Vagina (tissue), 2 donors: ENCODE measurements at regions not wholly inside any gene's neighbourhood (a gene's known extent, or its start where the extent isn't known, plus 50 kb on each side); places are given as distances from the start of the nearest gene placed in this dataset.

ENCODE experiments used
- DNase-seq, 2 donors: peaks; one replicate each; pipeline ENCODE4 v3.0.0-alpha.2; 2017; ENCODE audit errors: extremely low spot score in 2 of 2
- H3K27ac ChIP-seq: fragments of 200-600 bp; sonication (generic); one replicate; pipeline ENCODE4 v1.5.1; 2019
- H3K27me3 ChIP-seq: fragments of 200-600 bp; sonication (generic); one replicate; pipeline ENCODE4 v1.5.1; 2019
- H3K36me3 ChIP-seq, 2 donors: fragments of 200-600 bp; sonication (generic); one replicate each; pipeline ENCODE4 v1.5.1; 2017 to 2019
- H3K4me1 ChIP-seq: fragments of 200-600 bp; sonication (generic); one replicate; pipeline ENCODE4 v1.5.1; 2019
- H3K4me3 ChIP-seq, 2 donors: fragments of 200-600 bp; sonication (generic); 1 replicate in 1 of 2; 2 replicates in 1 of 2; pipeline ENCODE4 v1.5.1; 2016 to 2019
- H3K9me3 ChIP-seq: fragments of 200-600 bp; sonication (generic); one replicate; pipeline ENCODE4 v1.5.1; 2019
- POLR2A ChIP-seq, 2 donors: fragments of 450-650 bp; IDR thresholded peaks; one replicate each; pipeline ENCODE4 v1.6.1; 2017; ENCODE audit warnings: antibody characterized with exemption in 2 of 2, mild to moderate bottlenecking in 2 of 2, moderate library complexity in 2 of 2
- POLR2AphosphoS5 ChIP-seq, 2 donors: sonication (generic); formaldehyde crosslinking; IDR thresholded peaks; one replicate each; pipeline ENCODE4 v1.9.0; 2017; ENCODE audit warnings: antibody characterized with exemption in 2 of 2, mild to moderate bottlenecking in 2 of 2, low read depth in 1 of 2; ENCODE audit not compliant: insufficient read depth in 1 of 2
- intact Hi-C: fragments of 100-400 bp; cut with DNase I; formaldehyde crosslinking; loops from one replicate; pipeline ENCODE4 v1.15.1; 2023
- TF ChIP-seq, protein P1 (sequence below), 3 experiments: fragments of 450-650 bp in 2 of 3; fragments of 200-600 bp in 1 of 3; sonication (generic) in 1 of 3; IDR thresholded peaks; one replicate each; pipeline ENCODE4 v1.5.1; 2017 to 2019; ENCODE audit warnings: antibody characterized with exemption in 3 of 3, mild to moderate bottlenecking in 2 of 3, moderate library complexity in 2 of 3

DNA sequence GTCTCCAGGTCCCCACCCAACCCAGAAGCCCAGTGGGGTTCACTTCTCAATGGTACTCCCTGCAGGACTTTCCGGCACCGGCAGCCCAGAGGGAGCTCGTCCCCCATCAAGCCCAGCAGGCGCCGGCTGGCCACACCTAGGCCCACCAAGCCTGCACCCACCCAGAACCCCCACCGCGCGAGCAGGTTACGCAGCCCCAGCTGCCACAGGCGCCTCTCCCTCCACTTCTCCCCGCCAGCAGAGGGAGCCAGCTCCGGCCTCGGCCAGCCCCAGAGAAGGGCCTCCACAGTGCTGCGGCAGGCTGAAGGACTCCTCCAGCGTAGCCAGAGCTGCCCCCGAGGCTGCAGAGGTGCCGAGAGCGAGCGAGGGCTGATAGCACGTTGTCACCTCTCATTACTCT is 722.3 kb downstream of the PLA2G4A start:
- intact Hi-C loops, result no loop called here
- no peaks in the 10 kb centered on the region for H3K4me1 ChIP-seq
- H3K4me3 ChIP-seq, result no peak overlapping the region
- no peak for DNase-seq
- no peaks in the 10 kb centered on the region for H3K9me3 ChIP-seq
- no peak overlapping the region for H3K27ac ChIP-seq
- no peaks in the 10 kb centered on the region for H3K36me3 ChIP-seq
- no peaks in the 10 kb centered on the region for H3K27me3 ChIP-seq
- TF ChIP-seq POLR2AphosphoS5 (IDR thresholded peaks at IDR 0.05; ENCODE audit: insufficient read depth in 1 of 2, low read depth in 1 of 2) (no peak), POLR2A (IDR thresholded peaks at IDR 0.05) (no peak)
- TF ChIP-seq, protein P1, sequence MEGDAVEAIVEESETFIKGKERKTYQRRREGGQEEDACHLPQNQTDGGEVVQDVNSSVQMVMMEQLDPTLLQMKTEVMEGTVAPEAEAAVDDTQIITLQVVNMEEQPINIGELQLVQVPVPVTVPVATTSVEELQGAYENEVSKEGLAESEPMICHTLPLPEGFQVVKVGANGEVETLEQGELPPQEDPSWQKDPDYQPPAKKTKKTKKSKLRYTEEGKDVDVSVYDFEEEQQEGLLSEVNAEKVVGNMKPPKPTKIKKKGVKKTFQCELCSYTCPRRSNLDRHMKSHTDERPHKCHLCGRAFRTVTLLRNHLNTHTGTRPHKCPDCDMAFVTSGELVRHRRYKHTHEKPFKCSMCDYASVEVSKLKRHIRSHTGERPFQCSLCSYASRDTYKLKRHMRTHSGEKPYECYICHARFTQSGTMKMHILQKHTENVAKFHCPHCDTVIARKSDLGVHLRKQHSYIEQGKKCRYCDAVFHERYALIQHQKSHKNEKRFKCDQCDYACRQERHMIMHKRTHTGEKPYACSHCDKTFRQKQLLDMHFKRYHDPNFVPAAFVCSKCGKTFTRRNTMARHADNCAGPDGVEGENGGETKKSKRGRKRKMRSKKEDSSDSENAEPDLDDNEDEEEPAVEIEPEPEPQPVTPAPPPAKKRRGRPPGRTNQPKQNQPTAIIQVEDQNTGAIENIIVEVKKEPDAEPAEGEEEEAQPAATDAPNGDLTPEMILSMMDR (IDR thresholded peaks at IDR 0.05), result no peak

DNA sequence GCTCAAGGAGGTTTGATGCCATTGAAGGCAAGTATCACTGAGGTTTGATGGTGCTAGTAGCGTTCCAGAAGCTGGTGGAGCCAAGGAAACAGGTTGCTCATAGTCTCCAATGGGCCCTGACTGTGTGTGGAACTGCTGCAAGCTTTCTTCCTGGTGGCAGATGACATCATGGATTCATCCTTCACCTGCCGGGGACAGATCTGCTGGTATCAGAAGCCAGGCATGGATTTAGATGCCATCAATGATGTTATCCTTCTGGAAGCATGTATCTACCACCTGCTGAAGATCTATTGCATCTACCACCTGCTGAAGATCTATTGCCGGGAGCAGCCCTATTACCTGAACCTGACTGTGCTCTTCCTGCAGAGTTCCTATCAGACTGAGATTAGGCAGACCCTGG is 734.4 kb downstream of the PLA2G4A start:
- Histone ChIP-seq H3K27ac (no peak overlapping the region), H3K4me1 (no peaks in the 10 kb centered on the region), H3K4me3 (no peak overlapping the region), H3K36me3 (no peaks in the 10 kb centered on the region), H3K27me3 (no peaks in the 10 kb centered on the region), H3K9me3 (no peaks in the 10 kb centered on the region)
- intact Hi-C loops, result no loop called here
- DNase-seq, result no peak
- TF ChIP-seq POLR2AphosphoS5 (IDR thresholded peaks at IDR 0.05; ENCODE audit: insufficient read depth in 1 of 2, low read depth in 1 of 2), result no peak
- TF ChIP-seq, protein P1 (IDR thresholded peaks at IDR 0.05), result no peak
- no peak for TF ChIP-seq POLR2A (IDR thresholded peaks at IDR 0.05)

DNA sequence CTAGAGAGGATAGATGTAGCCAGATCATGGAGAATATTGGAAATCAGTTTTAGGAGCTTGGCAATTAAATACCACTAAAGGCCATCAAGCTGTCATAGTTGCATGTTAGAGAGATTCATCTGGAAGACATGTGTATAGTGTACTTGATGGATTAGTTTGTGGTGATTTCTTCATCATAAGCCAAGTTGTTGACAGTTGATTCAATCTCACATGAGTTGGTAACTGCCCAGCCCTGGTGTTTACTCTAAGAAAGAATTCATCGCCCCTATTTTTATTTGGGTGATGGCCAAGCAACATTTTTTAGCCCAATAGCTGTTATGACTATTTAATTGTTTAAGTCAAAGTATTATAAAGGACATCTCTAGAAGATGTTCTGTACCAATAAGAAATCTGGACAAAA is 737.6 kb downstream of the PLA2G4A start:
- intact Hi-C loops, result no loop called here
- TF ChIP-seq POLR2A (IDR thresholded peaks at IDR 0.05), result no peak
- TF ChIP-seq, protein P1 (IDR thresholded peaks at IDR 0.05), result no peak
- Histone ChIP-seq H3K27ac (no peak overlapping the region), H3K4me3 (no peak overlapping the region), H3K36me3 (no peaks in the 10 kb centered on the region), H3K9me3 (no peaks in the 10 kb centered on the region), H3K4me1 (no peaks in the 10 kb centered on the region), H3K27me3 (no peaks in the 10 kb centered on the region)
- no peak for DNase-seq

DNA sequence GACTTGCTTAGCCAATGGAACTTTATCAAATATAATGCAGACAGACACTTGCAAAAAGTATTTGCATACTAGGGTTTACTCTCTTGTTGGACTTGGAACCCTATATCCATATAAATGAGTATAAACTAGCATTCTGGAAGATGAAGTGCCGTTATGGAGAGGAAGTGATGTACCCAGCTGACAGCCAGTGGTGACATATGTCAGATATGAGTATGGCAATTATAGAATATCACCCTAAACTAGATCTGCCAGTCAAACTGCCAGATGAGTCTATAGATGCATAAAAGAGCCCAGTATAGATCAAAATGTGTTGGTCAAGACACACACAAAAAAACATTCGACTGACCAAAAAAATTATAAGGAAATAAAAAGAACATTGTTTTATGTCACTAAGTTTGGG is 739.3 kb downstream of the PLA2G4A start:
- TF ChIP-seq POLR2AphosphoS5 (IDR thresholded peaks at IDR 0.05; ENCODE audit: insufficient read depth in 1 of 2, low read depth in 1 of 2), result no peak
- TF ChIP-seq, protein P1 (IDR thresholded peaks at IDR 0.05), result no peak
- TF ChIP-seq POLR2A (IDR thresholded peaks at IDR 0.05), result no peak
- DNase-seq, result no peak
- intact Hi-C loops, result no loop called here
- no peaks in the 10 kb centered on the region for H3K9me3 ChIP-seq
- no peaks in the 10 kb centered on the region for H3K27me3 ChIP-seq
- no peaks in the 10 kb centered on the region for H3K4me1 ChIP-seq
- no peaks in the 10 kb centered on the region for H3K36me3 ChIP-seq
- no peak overlapping the region for H3K27ac ChIP-seq
- H3K4me3 ChIP-seq, result no peak overlapping the region

DNA sequence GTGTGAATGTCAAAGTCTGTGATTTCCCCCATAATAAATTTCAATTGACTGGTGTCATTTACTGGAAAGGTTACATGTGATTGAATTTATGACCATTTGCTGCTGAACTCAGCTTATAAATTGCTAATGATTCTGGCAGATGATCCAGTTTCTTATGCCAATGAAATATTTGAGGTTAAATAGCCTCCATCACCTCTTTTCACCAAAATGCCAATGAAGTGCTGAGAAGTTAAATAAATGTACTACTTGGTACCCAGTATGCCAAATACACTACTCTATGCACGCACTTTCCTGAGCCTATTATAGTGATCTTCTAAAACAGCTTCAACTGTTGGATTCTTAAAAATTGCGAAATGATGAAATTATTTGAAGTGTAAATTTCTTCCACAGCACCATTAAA is 741.4 kb downstream of the PLA2G4A start:
- H3K27me3 ChIP-seq, result no peaks in the 10 kb centered on the region
- H3K9me3 ChIP-seq, result no peaks in the 10 kb centered on the region
- H3K4me1 ChIP-seq, result no peaks in the 10 kb centered on the region
- no peaks in the 10 kb centered on the region for H3K36me3 ChIP-seq
- H3K27ac ChIP-seq, result no peak overlapping the region
- DNase-seq, result no peak
- TF ChIP-seq POLR2A (IDR thresholded peaks at IDR 0.05), result no peak
- TF ChIP-seq, protein P1 (IDR thresholded peaks at IDR 0.05), result no peak
- no peak for TF ChIP-seq POLR2AphosphoS5 (IDR thresholded peaks at IDR 0.05; ENCODE audit: insufficient read depth in 1 of 2, low read depth in 1 of 2)
- no peak overlapping the region for H3K4me3 ChIP-seq
- intact Hi-C loops, result no loop called here
